Natural killer cell (primary cell): ENCODE measurements at regions not wholly inside any gene's neighbourhood (a gene's known extent, or its start where the extent isn't known, plus 50 kb on each side); places are given as distances from the start of the nearest gene placed in this dataset.

Experiments
- ATAC-seq, 3 donors: fragments of 150-1000 bp in 2 of 3; fragments of 200-7000 bp in 1 of 3; cut with Tn5 transposase; 1 replicate in 1 of 3; 2 replicates in 2 of 3; pipeline ENCODE4 v1.10.0; 2021; ENCODE audit warnings: mild to moderate bottlenecking in 2 of 3, moderate library complexity in 2 of 3
- DNase-seq, 2 donors: peaks; one replicate each; pipeline versions ENCODE4 v3.0.0 to v3.0.0-alpha.2; 2013 to 2021; ENCODE audit warnings: mixed read lengths in 1 of 2
- H3K27ac ChIP-seq: one replicate; pipeline ENCODE4 v1.5.1; 2013; ENCODE audit warnings: mild to moderate bottlenecking, low read length
- H3K27me3 ChIP-seq: one replicate; pipeline ENCODE4 v1.6.1; 2013; ENCODE audit warnings: low read length; ENCODE audit not compliant: control insufficient read depth, insufficient read depth
- H3K36me3 ChIP-seq: one replicate; pipeline ENCODE4 v1.6.1; 2013; ENCODE audit warnings: low read length; ENCODE audit not compliant: control insufficient read depth, insufficient read depth
- H3K4me1 ChIP-seq: one replicate; pipeline ENCODE4 v1.6.1; 2013; ENCODE audit warnings: low read length; ENCODE audit not compliant: control insufficient read depth, insufficient read depth
- H3K4me3 ChIP-seq: one replicate; pipeline ENCODE4 v1.5.1; 2013; ENCODE audit warnings: low read length
- H3K9me3 ChIP-seq: one replicate; pipeline ENCODE4 v1.6.1; 2013; ENCODE audit warnings: low read length; ENCODE audit not compliant: control insufficient read depth, insufficient read depth
- H3K27ac Mint-ChIP-seq, 2 donors: one replicate each; pipeline ENCODE4 v1.8.0; 2022; ENCODE audit warnings: mild to moderate bottlenecking in 2 of 2, mixed read lengths in 2 of 2, moderate library complexity in 1 of 2
- H3K27me3 Mint-ChIP-seq, 2 donors: one replicate each; pipeline ENCODE4 v1.8.0; 2022; ENCODE audit warnings: low read depth in 2 of 2, mixed read lengths in 2 of 2
- H3K36me3 Mint-ChIP-seq: one replicate; pipeline ENCODE4 v1.8.0; 2022; ENCODE audit warnings: mixed read lengths
- H3K4me1 Mint-ChIP-seq, 2 donors: one replicate each; pipeline ENCODE4 v1.8.0; 2022; ENCODE audit warnings: mixed read lengths in 2 of 2
- H3K4me3 Mint-ChIP-seq: one replicate; pipeline ENCODE4 v1.8.0; 2022; ENCODE audit warnings: mild to moderate bottlenecking, moderate library complexity, mixed read lengths
- H3K9me3 Mint-ChIP-seq, 2 donors: one replicate each; pipeline ENCODE4 v1.8.0; 2022; ENCODE audit warnings: mixed read lengths in 2 of 2
- CTCF ChIP-seq: fragments of 200-600 bp; IDR thresholded peaks from one replicate; pipeline ENCODE4 v1.8.0; 2022; ENCODE audit warnings: antibody characterized with exemption
- WGBS: methylation state at CpG from one replicate; pipeline ENCODE4 v1.1.7; 2013; ENCODE audit warnings: missing lambda C conversion rate; ENCODE audit not compliant: insufficient coverage; 5-methylcytosine and 5-hydroxymethylcytosine counted together
- intact Hi-C: fragments of 100-400 bp; cut with micrococcal nuclease; formaldehyde crosslinking; loops from one replicate; pipeline ENCODE4 v1.14.2; 2022

- Histone ChIP-seq H3K36me3 (no peaks in the 10 kb centered on the region), H3K27ac (no peak overlapping the region), H3K9me3 (no peaks in the 10 kb centered on the region), H3K27me3 (no peaks in the 10 kb centered on the region), H3K4me1 (no peaks in the 10 kb centered on the region), H3K4me3 (no peak overlapping the region)
- intact Hi-C loops: no loop called here
- H3K36me3 Mint-ChIP-seq: no peaks in the 10 kb centered on the region
- H3K27me3 Mint-ChIP-seq: no peaks in the 10 kb centered on the region
- no peak overlapping the region for H3K4me3 Mint-ChIP-seq
- no peak for TF ChIP-seq CTCF
- H3K4me1 Mint-ChIP-seq: no peaks in the 10 kb centered on the region
- H3K9me3 Mint-ChIP-seq: no peaks in the 10 kb centered on the region
- no peak for ATAC-seq
- DNase-seq: no peak
- H3K27ac Mint-ChIP-seq: no peak overlapping the region
- WGBS: 100% methylated on average over 1 of the region's 1 CpG
Measured at GRCh38 chr2:195320413-195320973, 336.5 kb upstream of the SLC39A10 start.

- no peaks in the 10 kb centered on the region for H3K9me3 Mint-ChIP-seq
- WGBS: no CpG with 5 or more reads among the region's 1 CpG
- no peak overlapping the region for H3K4me3 ChIP-seq
- intact Hi-C loops: loop anchor here (10.0 kb wide), 1 partner anchor 345 kb away; no protein-coding TSS in a partner anchor
- no peaks in the 10 kb centered on the region for H3K36me3 Mint-ChIP-seq
- no peaks in the 10 kb centered on the region for H3K27me3 Mint-ChIP-seq
- no peak for TF ChIP-seq CTCF
- no peak overlapping the region for H3K4me3 Mint-ChIP-seq
- no peak for ATAC-seq
- H3K27me3 ChIP-seq: no peaks in the 10 kb centered on the region
- no peak for DNase-seq
- H3K4me1 ChIP-seq: no peaks in the 10 kb centered on the region
- H3K36me3 ChIP-seq: no peaks in the 10 kb centered on the region
- H3K9me3 ChIP-seq: no peaks in the 10 kb centered on the region
- no peak overlapping the region for H3K27ac ChIP-seq
- no peaks in the 10 kb centered on the region for H3K4me1 Mint-ChIP-seq
- H3K27ac Mint-ChIP-seq: no peak overlapping the region
Measured at GRCh38 chr2:195319548-195320412, 337.2 kb upstream of the SLC39A10 start.

GRCh38 chr2:195319112-195319460 lies 337.9 kb upstream of the SLC39A10 start:
- intact Hi-C loops: loop anchor here (10.0 kb wide), 1 partner anchor 346 kb away; no protein-coding TSS in a partner anchor
- Histone ChIP-seq H3K4me1 (no peaks in the 10 kb centered on the region), H3K4me3 (no peak overlapping the region), H3K27me3 (no peaks in the 10 kb centered on the region), H3K27ac (no peak overlapping the region), H3K36me3 (no peaks in the 10 kb centered on the region), H3K9me3 (no peaks in the 10 kb centered on the region)
- Mint-ChIP-seq H3K36me3 (no peaks in the 10 kb centered on the region), H3K4me1 (no peaks in the 10 kb centered on the region), H3K27me3 (no peaks in the 10 kb centered on the region), H3K27ac (no peak overlapping the region), H3K9me3 (no peaks in the 10 kb centered on the region), H3K4me3 (no peak overlapping the region)
- DNase-seq: no peak
- 90% methylated on average over 3 of the region's 3 CpGs for WGBS
- ATAC-seq: no peak
- TF ChIP-seq CTCF: no peak
